ENCODE measurements at regions not wholly inside any gene's neighbourhood (a gene's known extent, or its start where the extent isn't known, plus 50 kb on each side); places are given as distances from the start of the nearest gene placed in this dataset.

GRCh38 chr22:49660794-49661781 lies 166.6 kb downstream of the BRD1 start:
- no peak for TF ChIP-seq CTCF (IDR thresholded peaks at IDR 0.05; ENCODE audit: low read depth, low read length, poor library complexity, severe bottlenecking)
- no peak for TF ChIP-seq EZH2phosphoT487 (IDR thresholded peaks at IDR 0.05; ENCODE audit: borderline replicate concordance, low read length)
